ENCODE measurements at regions not wholly inside any gene's neighbourhood (a gene's known extent, or its start where the extent isn't known, plus 50 kb on each side); places are given as distances from the start of the nearest gene placed in this dataset.

DNA sequence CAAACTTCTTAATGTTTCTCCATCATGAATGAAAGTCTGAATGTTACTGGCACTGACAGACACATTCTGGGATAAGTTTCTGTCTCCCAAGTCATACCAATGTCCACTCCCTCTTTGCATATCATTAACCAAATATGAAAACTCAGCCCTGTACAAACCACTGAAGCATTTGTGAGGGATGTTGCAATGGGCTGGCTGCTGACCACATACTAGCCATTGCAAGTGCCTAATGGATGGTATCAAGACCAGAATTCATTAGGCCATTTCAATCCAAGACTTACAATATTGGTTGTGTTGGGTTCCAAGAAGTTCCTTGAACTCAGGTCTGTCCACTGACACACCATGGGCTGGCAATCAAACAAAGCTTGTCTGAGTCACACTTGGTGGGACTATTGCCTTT, 73.8 kb downstream of the CBLN2 start:
- FAIRE-seq, result no peak
- TF ChIP-seq POU2F2 (IDR thresholded peaks at IDR 0.05; ENCODE audit: low read depth, low read length), result no peak
- no peak for TF ChIP-seq SPI1 (IDR thresholded peaks at IDR 0.05; ENCODE audit: low read depth, low read length)
- TF ChIP-seq POLR2AphosphoS5 (IDR thresholded peaks at IDR 0.05; ENCODE audit: low read depth, low read length), result no peak
- TF ChIP-seq POLR2A (IDR thresholded peaks at IDR 0.05; ENCODE audit: low read depth, low read length), result no peak
- TF ChIP-seq PAX5 (IDR thresholded peaks at IDR 0.05; ENCODE audit: insufficient read depth, low read length, severe bottlenecking), result no peak
- TF ChIP-seq TAF1 (IDR thresholded peaks at IDR 0.05; ENCODE audit: low read depth, low read length), result no peak
- DNase-seq (ENCODE audit: insufficient read length, low spot score), result no peak

DNA sequence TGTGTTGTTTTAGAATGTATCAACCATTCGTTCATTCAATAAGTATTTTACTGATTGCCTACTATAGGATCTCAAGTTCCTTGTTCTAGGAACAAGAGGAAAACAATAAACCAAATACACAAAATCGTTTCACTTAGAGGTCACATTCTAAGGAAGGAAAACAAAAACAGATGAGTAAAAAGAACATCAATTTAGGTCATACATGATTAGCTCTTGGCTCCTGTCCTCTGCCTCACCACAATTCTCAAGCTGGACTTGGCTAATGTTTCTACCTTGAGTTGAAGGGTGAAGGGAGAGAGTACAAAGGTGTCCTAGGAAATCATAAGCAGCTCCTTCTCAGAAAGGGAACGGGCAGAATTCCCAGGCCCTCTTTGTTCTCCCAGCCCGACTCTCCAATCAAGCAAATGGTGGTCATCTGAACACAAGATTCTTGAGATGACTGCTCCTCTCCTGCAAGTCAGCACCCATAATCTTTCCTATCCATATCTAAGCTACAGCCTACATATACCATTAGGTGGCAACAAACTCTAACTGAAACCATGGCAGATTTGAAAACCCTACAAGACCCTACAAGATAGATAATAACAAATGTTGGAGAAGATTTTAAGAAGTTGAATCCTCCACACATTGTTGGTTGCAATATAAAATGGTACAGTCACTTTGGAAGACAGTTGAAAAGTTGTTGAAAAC, 76.0 kb downstream of the CBLN2 start:
- TF ChIP-seq TAF1 (IDR thresholded peaks at IDR 0.05; ENCODE audit: low read depth, low read length) (no peak), POLR2AphosphoS5 (IDR thresholded peaks at IDR 0.05; ENCODE audit: low read depth, low read length) (no peak), POLR2A (IDR thresholded peaks at IDR 0.05; ENCODE audit: low read depth, low read length) (no peak), PAX5 (IDR thresholded peaks at IDR 0.05; ENCODE audit: insufficient read depth, low read length, severe bottlenecking) (no peak), POU2F2 (IDR thresholded peaks at IDR 0.05; ENCODE audit: low read depth, low read length) (no peak), SPI1 (IDR thresholded peaks at IDR 0.05; ENCODE audit: low read depth, low read length) (no peak)
- FAIRE-seq, result no peak
- no peak for DNase-seq (ENCODE audit: insufficient read length, low spot score)

DNA sequence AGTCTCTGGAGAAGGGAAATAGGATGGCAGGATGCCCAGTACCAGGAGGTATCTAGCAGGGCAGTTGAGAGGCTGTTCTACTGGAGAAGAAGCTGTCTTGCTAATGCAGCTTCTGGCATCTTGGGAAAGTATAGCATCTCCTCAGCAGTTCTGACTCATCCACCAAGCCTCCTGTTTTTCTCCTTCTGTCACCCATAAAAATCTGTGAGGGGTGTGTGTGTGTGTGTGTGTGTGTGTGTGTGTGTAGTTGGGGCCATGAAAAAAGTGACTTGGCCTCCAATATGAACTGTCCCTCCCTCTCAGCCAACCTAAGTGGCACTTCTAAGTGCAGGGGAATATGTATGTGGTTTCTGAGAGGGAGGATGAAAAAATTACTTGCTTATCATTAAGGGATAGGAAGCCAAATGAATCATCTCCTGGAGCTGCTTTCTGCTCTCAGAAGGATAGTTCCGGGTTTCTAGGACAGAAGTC, 83.9 kb downstream of the CBLN2 start:
- DNase-seq (ENCODE audit: insufficient read length, low spot score), result no peak
- no peak for FAIRE-seq
- TF ChIP-seq POLR2AphosphoS5 (IDR thresholded peaks at IDR 0.05; ENCODE audit: low read depth, low read length), result no peak
- TF ChIP-seq TAF1 (IDR thresholded peaks at IDR 0.05; ENCODE audit: low read depth, low read length), result no peak
- TF ChIP-seq POLR2A (IDR thresholded peaks at IDR 0.05; ENCODE audit: low read depth, low read length), result no peak
- no peak for TF ChIP-seq SPI1 (IDR thresholded peaks at IDR 0.05; ENCODE audit: low read depth, low read length)
- TF ChIP-seq POU2F2 (IDR thresholded peaks at IDR 0.05; ENCODE audit: low read depth, low read length), result no peak
- no peak for TF ChIP-seq PAX5 (IDR thresholded peaks at IDR 0.05; ENCODE audit: insufficient read depth, low read length, severe bottlenecking)

DNA sequence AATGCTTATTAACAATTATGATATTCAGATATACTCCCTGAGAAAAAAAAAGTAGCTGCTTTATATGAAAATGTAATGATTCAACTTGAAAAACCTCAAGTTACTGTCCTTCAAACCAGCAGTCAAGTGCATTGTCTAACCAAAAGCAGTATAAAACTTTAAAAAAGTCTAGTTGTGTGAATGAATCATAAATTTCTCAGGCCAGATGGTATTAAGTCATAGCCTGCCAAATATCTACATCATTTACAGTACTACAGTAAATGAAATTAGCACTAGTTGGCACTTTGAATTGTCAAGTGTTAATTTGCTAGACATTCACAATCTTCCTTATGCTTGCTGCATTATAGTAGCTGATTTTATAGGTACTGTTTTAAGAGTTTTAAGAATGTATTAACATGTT, 85.9 kb downstream of the CBLN2 start:
- TF ChIP-seq POLR2AphosphoS5 (IDR thresholded peaks at IDR 0.05; ENCODE audit: low read depth, low read length) (no peak), POU2F2 (IDR thresholded peaks at IDR 0.05; ENCODE audit: low read depth, low read length) (no peak), POLR2A (IDR thresholded peaks at IDR 0.05; ENCODE audit: low read depth, low read length) (no peak)
- FAIRE-seq (no peak), DNase-seq (ENCODE audit: insufficient read length, low spot score) (no peak)

DNA sequence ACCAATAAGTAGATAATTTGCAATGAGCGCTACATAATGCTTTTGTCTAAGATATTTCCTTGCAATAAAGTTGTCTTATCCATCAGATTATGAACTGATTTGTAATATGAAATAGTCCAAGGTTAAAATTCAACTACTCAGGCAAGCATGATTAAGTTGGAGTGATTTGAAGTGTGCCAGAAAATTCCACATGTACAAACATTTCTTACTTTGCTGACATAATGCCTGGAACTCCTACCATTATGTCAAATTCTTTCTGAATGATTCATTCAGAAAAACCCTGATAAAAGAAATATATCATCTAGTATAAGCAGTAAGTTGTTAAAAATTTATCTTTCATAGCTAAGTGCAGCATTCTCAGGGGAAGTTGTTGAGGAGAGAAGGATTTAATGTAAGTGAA, 87.3 kb downstream of the CBLN2 start:
- no peak for TF ChIP-seq SPI1 (IDR thresholded peaks at IDR 0.05; ENCODE audit: low read depth, low read length)
- no peak for TF ChIP-seq POU2F2 (IDR thresholded peaks at IDR 0.05; ENCODE audit: low read depth, low read length)
- no peak for TF ChIP-seq POLR2A (IDR thresholded peaks at IDR 0.05; ENCODE audit: low read depth, low read length)
- no peak for TF ChIP-seq POLR2AphosphoS5 (IDR thresholded peaks at IDR 0.05; ENCODE audit: low read depth, low read length)
- no peak for TF ChIP-seq PAX5 (IDR thresholded peaks at IDR 0.05; ENCODE audit: insufficient read depth, low read length, severe bottlenecking)
- no peak for TF ChIP-seq TAF1 (IDR thresholded peaks at IDR 0.05; ENCODE audit: low read depth, low read length)
- no peak for FAIRE-seq
- no peak for DNase-seq (ENCODE audit: insufficient read length, low spot score)

DNA sequence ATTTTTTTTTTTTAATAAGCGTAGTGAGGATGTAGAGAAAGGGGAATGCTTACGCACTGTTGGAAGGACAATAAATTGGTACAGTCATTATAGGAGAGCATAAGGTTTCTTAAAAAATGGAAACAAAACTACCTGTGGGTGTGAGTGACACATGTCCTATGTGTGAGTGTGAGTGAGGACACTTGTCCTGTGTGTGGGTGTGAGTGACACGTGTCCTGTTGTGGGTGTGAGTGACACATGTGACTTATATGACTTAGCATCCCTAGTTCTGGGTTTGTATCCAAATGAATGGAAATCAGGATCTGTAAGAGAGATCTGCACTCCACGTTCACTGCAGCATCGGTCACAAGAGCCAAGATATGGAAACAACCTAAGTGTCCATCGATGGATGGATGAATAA, 91.8 kb downstream of the CBLN2 start:
- FAIRE-seq (no peak), DNase-seq (ENCODE audit: insufficient read length, low spot score) (no peak)
- TF ChIP-seq SPI1 (IDR thresholded peaks at IDR 0.05; ENCODE audit: low read depth, low read length), result no peak
- TF ChIP-seq TAF1 (IDR thresholded peaks at IDR 0.05; ENCODE audit: low read depth, low read length), result no peak
- no peak for TF ChIP-seq POLR2A (IDR thresholded peaks at IDR 0.05; ENCODE audit: low read depth, low read length)
- no peak for TF ChIP-seq POU2F2 (IDR thresholded peaks at IDR 0.05; ENCODE audit: low read depth, low read length)
- TF ChIP-seq PAX5 (IDR thresholded peaks at IDR 0.05; ENCODE audit: insufficient read depth, low read length, severe bottlenecking), result no peak
- no peak for TF ChIP-seq POLR2AphosphoS5 (IDR thresholded peaks at IDR 0.05; ENCODE audit: low read depth, low read length)

DNA sequence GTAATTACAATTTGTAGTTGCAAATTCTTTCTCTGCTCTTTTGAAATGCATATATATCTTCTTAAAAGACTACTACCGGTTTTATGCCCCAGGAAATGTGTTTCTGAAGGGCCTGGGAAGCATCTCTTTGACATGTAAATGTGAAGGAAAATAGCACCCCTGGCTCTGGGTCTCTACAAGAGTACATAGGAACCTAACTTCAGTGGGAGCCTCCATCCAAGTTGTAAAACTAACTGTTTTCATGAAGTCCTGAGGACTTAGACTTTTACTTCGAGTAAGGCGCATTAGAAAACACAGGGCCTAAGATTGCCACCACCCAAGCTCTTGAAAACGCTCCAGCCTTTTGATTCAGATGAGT, 99.4 kb downstream of the CBLN2 start:
- no peak for FAIRE-seq
- DNase-seq (ENCODE audit: insufficient read length, low spot score), result no peak
- no peak for TF ChIP-seq TAF1 (IDR thresholded peaks at IDR 0.05; ENCODE audit: low read depth, low read length)
- no peak for TF ChIP-seq POLR2AphosphoS5 (IDR thresholded peaks at IDR 0.05; ENCODE audit: low read depth, low read length)
- no peak for TF ChIP-seq POU2F2 (IDR thresholded peaks at IDR 0.05; ENCODE audit: low read depth, low read length)
- no peak for TF ChIP-seq POLR2A (IDR thresholded peaks at IDR 0.05; ENCODE audit: low read depth, low read length)
- no peak for TF ChIP-seq SPI1 (IDR thresholded peaks at IDR 0.05; ENCODE audit: low read depth, low read length)

DNA sequence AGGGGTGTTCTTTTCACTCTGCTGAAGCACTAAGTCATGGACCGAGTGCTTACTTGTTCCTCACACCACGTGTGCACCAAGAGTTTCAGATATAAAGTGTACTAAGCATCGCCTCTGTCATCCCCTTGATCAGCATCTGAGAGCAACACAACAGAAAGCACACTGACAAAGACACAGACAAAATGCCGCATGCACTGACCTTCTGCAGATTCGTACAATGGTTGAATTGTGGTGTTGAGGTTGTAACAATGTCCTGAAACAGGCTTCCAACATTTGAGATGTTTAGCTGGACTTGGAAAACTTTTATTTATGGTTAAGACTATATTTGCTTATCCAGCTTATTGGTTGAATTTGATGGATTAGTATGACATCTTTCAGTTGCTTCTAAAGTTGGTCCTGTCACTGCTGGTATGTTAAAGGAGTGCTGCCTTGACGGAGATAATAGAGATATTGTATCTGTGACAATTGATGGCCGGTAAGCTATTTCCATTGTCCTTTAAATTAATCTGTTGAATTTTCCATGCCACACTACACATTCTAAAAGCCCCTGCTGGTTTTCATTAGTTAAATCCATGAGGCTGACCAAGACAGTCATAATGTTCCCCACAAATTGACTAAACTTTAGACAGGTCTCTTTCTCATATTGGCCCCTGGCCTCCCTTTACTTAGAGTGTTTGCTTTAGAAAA, 99.9 kb downstream of the CBLN2 start:
- DNase-seq (ENCODE audit: insufficient read length, low spot score) (no peak), FAIRE-seq (no peak)
- no peak for TF ChIP-seq SPI1 (IDR thresholded peaks at IDR 0.05; ENCODE audit: low read depth, low read length)

DNA sequence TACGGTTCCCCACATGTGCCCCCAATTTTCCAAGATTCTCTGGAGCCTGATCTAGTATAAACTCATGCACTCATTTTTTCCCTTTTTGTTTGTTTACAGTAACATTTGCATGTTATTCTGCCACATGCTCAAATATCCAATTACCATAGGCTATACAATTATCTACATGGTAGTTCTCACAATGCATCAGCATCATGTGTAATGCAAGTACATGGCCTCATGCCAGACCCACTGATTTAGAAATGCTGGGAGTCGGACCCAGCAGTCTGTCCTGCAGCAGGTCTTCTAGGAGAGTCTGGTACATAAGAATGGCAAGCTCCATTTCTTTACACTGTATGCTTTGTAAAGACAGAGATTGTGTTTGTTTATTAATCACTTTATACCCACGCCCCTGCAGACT, 107.7 kb downstream of the CBLN2 start:
- TF ChIP-seq SPI1 (IDR thresholded peaks at IDR 0.05; ENCODE audit: low read depth, low read length) (no peak), POU2F2 (IDR thresholded peaks at IDR 0.05; ENCODE audit: low read depth, low read length) (no peak), TAF1 (IDR thresholded peaks at IDR 0.05; ENCODE audit: low read depth, low read length) (no peak), POLR2AphosphoS5 (IDR thresholded peaks at IDR 0.05; ENCODE audit: low read depth, low read length) (no peak)
- FAIRE-seq, result no peak
- DNase-seq (ENCODE audit: insufficient read length, low spot score), result no peak

DNA sequence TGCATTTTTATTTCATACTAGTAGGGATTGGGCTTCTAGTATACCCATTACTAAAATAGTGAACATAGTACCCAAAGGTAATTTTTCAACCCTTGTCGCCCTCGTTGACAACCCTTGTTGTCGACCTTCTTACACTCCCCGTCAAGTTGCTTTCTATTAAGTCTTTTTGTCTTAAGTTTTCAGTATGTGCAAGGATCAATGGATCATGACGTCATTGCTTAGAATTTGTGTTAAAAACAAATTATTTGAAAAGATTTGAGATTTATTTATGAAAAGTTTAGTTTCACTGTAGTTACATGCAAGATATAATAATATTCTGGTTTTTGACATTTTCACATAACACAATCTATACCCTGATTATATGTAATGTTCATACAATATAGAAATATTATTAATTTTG, 110.4 kb downstream of the CBLN2 start:
- no peak for DNase-seq (ENCODE audit: insufficient read length, low spot score)
- no peak for FAIRE-seq
- TF ChIP-seq POLR2A (IDR thresholded peaks at IDR 0.05; ENCODE audit: low read depth, low read length) (no peak), SPI1 (IDR thresholded peaks at IDR 0.05; ENCODE audit: low read depth, low read length) (no peak)

Data from GM12891 (cell line).